T-helper 2 cell treated with Interferon-gamma antibody and Interleukin-4, amounts not matched to agents 100 ng/mL and 5 ng/mL, for 36 hours (primary cell): ENCODE measurements at regions not wholly inside any gene's neighbourhood (a gene's known extent, or its start where the extent isn't known, plus 50 kb on each side); places are given as distances from the start of the nearest gene placed in this dataset.
"Not testable (repeated sequence)": the region's sequence is repeated elsewhere in the genome, so short reads cannot be mapped to it uniquely, and the experiment has no call there.

Experiments
- intact Hi-C: fragments of 100-400 bp; cut with micrococcal nuclease; formaldehyde crosslinking; loops from one replicate; pipeline ENCODE4 v1.15.1; 2023

- intact Hi-C loops: no loop called here
Observed at GRCh38 chr12:78269620-78270019, 438.9 kb downstream of the NAV3 start.

DNA sequence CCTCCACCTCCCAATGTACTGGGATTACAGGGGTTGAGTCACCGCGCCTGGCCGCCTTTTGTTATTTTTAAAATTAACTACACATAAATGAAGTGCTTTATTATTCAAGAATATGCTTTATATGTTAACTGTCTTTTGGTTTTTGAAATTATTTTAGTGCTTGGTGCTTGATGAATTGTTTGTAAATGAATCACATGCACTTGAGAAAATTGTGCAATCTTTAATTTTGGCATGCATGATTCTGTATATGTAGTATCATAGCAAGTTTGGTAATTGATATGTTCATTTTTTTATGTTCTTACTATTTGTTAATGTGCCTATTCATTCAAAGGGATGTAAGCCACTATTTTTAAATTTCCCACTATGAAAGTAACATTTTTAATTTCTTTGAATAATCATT, 440.9 kb downstream of the NAV3 start:
- intact Hi-C loops: no loop called here

GRCh38 chr12:78275886-78276285, 445.2 kb downstream of the NAV3 start:
- intact Hi-C loops: no loop called here

GRCh38 chr12:78278706-78279190, 448.1 kb downstream of the NAV3 start:
- intact Hi-C loops: no loop called here

GRCh38 chr12:78279567-78279966, 448.9 kb downstream of the NAV3 start:
- intact Hi-C loops: no loop called here

DNA sequence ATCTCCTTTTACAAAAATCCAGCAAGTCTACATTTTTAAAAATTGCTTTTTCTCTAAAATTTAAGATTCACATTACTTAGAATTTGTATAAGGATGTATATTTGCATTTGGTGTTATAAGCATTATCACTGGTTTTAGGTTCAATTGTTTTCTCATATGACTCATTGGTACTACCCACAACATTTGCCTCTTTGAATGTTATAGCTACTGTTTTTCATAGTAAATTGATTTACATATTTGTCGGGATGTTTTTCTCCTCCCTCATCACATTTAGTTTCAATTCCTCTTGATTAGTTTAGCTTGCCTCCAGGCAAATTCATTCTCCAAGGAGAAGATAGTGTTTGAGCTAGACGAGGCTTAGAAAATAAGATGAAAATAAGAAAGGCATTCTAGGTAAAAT, 450.4 kb downstream of the NAV3 start:
- intact Hi-C loops: not testable (repeated sequence)

- intact Hi-C loops: no loop called here
Observed at GRCh38 chr12:78284417-78284816, 453.7 kb downstream of the NAV3 start.

DNA sequence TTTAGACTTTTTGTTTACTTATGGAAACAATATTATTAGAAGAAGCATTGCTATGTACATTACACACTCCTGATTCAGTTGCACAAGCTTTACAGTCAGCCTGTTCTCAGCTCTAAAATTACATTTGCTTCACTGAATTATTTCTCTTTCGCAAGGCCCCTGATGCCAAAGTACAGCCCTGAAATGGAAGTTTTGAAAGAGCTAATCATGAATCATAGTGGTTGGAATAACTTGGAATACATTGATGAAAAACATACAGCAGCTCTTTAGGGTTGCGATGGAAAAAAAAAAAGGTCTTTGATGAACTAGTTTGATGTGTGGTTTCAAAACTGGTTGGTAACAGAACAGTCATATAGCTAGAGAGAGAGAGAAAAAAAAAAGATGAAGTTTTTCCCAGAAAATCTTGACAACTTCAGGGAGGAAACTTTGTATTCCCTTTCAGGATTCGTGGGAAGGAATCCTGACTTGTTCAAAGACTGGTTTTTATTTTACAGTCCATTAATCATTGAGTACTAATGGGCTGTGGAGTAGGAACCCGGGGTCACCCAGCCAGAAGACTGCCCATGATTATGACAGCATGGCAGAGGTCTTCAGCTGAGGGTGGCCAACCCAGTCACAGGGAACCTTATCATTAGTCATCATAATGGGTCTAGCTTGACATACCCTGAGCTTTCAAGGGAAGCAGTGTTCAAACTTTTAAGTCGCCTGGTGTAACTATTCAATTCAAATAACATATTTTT, 460.1 kb downstream of the NAV3 start:
- intact Hi-C loops: no loop called here

- intact Hi-C loops: no loop called here
Observed at GRCh38 chr12:78293059-78293686, 462.5 kb downstream of the NAV3 start.

- intact Hi-C loops: not testable (repeated sequence)
Observed at GRCh38 chr12:78301282-78301681, 470.6 kb downstream of the NAV3 start.

- intact Hi-C loops: no loop called here
Observed at GRCh38 chr12:78305808-78306207, 475.1 kb downstream of the NAV3 start.

GRCh38 chr12:78306236-78306635, 475.5 kb downstream of the NAV3 start:
- intact Hi-C loops: no loop called here

DNA sequence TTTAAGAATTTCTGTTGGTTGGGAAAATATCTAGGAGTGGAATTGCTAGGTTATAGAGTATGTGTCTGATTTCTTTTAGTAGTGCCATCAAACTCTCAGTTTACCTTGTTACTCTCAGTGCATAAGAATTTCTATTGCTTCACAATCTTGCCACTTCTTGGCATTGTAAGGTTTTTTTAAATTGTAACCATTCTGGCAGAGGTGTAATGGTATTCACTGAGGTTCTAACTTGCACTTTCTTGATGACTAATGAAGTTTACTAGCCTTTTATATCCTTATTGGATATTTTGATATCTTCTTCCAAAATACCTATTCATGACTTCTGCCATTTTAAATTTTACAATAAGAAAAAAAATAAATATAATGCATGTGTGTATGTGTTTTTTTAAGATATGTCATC, 478.0 kb downstream of the NAV3 start:
- intact Hi-C loops: no loop called here

DNA sequence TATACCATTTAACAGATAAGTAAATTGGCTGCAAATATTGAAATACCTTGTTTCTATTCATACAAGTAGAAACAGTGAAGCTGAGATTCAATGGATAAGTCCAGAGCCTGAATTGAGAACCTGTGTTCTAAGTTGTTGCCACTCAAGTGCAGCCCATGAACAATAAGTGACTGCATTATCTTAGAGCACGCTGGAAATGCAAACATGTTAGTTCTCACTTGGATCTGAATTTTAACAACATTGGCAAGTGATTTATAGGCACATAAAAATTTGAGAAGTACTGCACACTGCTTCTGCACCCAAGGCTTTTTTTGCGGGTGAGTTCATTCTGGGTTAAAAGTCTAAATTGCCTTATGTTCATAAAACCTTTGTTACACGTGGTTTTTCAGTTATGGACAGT, 484.3 kb downstream of the NAV3 start:
- intact Hi-C loops: no loop called here

- intact Hi-C loops: no loop called here
Observed at GRCh38 chr12:78316136-78316535, 485.4 kb downstream of the NAV3 start.

DNA sequence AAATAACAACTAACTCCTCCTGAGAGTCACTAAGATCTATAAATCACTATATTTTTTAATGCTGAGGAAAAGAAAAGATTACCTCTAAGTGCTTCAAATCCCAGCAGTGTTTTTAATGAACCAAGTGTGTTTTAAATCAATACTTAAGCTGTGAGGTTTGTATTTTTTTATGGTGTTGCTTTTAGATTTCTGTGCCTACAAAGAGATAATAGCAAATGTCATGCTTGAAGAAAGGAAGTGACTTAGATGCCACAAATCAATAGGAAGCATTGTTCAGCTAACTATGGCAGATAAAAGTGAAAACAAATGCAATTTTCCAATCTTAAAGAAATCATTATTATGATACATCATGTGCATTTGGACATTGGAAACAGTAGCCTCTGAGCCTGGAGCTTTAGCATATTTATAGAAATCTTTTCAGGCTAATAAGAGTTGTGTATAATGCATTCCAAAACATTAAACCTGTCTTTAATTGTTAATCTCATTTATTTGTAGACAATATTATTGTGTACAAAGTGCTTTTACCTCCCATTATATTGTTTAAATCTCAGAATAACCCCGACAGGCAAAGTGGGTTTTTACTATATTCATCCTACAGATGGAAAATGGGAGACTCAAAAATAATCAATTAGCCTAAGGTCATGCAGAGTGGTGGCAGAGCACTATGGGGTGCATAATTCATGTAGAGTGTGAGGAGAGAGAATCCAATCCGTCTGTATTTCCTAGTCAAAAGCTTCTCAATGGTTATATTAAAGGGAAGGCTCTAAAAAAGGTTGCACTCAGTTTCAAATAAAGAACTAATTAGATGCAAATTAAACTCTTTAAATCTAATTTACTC, 486.2 kb downstream of the NAV3 start:
- intact Hi-C loops: no loop called here

GRCh38 chr12:78321696-78322095, 491.0 kb downstream of the NAV3 start:
- intact Hi-C loops: no loop called here

DNA sequence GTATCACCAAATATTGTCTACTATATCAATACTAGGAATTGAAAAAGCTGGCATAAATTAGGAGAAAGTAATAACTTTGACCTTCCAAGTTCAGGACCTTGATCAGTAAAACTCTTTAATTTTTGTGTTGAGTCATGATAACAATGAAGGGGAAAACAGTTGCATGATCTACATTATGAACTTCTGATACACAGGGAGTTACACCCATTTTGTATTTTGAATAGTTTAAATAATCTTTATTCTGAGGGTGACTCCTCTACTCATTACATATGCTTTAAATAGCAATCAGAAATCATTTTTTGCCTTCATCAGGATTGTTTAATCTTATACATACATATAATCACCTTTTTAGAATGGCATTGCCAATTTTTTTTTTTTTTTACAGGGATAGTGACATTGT, 492.5 kb downstream of the NAV3 start:
- intact Hi-C loops: no loop called here

DNA sequence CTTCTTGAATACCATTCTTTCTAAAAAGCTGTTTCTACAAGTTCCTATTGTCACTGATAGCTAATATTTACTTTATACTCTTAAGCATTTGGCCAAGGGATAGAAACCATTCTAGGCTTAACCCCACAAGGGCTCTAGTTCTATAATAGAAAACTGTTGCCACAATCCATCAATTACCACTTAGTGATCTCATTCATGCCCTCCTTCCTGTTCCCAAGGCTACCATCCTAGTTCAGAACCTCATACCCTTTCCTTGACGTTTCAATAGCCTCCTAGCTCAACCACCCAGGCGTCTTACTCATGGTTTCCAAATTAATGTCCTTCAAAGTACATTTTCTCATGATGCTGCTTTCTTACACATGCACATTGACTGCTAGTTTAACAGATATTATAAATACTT, 493.5 kb downstream of the NAV3 start:
- intact Hi-C loops: no loop called here

GRCh38 chr12:78328524-78328923, 497.8 kb downstream of the NAV3 start:
- intact Hi-C loops: no loop called here

- intact Hi-C loops: no loop called here
Observed at GRCh38 chr12:78330131-78330530, 499.4 kb downstream of the NAV3 start.

GRCh38 chr12:78331181-78331580, 500.5 kb downstream of the NAV3 start:
- intact Hi-C loops: no loop called here
